ENCODE measurements at regions not wholly inside any gene's neighbourhood (a gene's known extent, or its start where the extent isn't known, plus 50 kb on each side); places are given as distances from the start of the nearest gene placed in this dataset.

- Histone ChIP-seq H3K79me2 (ENCODE audit: insufficient read depth) (no peaks in the 10 kb centered on the region), H3K27ac (ENCODE audit: low read depth in 2 of 2, low read length in 1 of 2) (no peak overlapping the region), H3K4me2 (no peak overlapping the region), H3K9me2 (no peaks in the 10 kb centered on the region), H3K9me3 (no peaks in the 10 kb centered on the region), H3K4me3 (ENCODE audit: low read depth in 2 of 2, low read length in 1 of 2) (no peak overlapping the region), H3K27me3 (ENCODE audit: insufficient read depth) (no peaks in the 10 kb centered on the region), H3K9ac (no peak overlapping the region), H3K36me3 (replicated peaks in 1 of 2; ENCODE audit: control insufficient read depth in 1 of 2, insufficient read depth in 2 of 2, low read length in 1 of 2) (no peaks in the 10 kb centered on the region), H4K20me1 (ENCODE audit: insufficient read depth) (no peaks in the 10 kb centered on the region), H3K4me1 (ENCODE audit: control insufficient read depth in 1 of 2, insufficient read depth in 2 of 2, low read depth in 1 of 2, low read length in 1 of 2) (no peaks in the 10 kb centered on the region), H2AFZ (ENCODE audit: low read depth) (no peak overlapping the region), H3F3A (replicated peaks; ENCODE audit: insufficient read depth) (no peaks in the 10 kb centered on the region)
- TF ChIP-seq SMC3 (IDR thresholded peaks at IDR 0.05; ENCODE audit: low read depth, low read length) (no peak), JUND (IDR thresholded peaks at IDR 0.05) (no peak), EZH2phosphoT487 (IDR thresholded peaks at IDR 0.05; ENCODE audit: borderline replicate concordance, low read depth) (no peak)
- TF ChIP-seq, protein P1, sequence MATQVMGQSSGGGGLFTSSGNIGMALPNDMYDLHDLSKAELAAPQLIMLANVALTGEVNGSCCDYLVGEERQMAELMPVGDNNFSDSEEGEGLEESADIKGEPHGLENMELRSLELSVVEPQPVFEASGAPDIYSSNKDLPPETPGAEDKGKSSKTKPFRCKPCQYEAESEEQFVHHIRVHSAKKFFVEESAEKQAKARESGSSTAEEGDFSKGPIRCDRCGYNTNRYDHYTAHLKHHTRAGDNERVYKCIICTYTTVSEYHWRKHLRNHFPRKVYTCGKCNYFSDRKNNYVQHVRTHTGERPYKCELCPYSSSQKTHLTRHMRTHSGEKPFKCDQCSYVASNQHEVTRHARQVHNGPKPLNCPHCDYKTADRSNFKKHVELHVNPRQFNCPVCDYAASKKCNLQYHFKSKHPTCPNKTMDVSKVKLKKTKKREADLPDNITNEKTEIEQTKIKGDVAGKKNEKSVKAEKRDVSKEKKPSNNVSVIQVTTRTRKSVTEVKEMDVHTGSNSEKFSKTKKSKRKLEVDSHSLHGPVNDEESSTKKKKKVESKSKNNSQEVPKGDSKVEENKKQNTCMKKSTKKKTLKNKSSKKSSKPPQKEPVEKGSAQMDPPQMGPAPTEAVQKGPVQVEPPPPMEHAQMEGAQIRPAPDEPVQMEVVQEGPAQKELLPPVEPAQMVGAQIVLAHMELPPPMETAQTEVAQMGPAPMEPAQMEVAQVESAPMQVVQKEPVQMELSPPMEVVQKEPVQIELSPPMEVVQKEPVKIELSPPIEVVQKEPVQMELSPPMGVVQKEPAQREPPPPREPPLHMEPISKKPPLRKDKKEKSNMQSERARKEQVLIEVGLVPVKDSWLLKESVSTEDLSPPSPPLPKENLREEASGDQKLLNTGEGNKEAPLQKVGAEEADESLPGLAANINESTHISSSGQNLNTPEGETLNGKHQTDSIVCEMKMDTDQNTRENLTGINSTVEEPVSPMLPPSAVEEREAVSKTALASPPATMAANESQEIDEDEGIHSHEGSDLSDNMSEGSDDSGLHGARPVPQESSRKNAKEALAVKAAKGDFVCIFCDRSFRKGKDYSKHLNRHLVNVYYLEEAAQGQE (IDR thresholded peaks at IDR 0.05; ENCODE audit: low read depth, low read length): no peak
- WGBS (ENCODE audit: low lambda C conversion rate): 70% methylated on average over 3 of the region's 3 CpGs
- no peak for DNase-seq
- CTCF ChIA-PET: no interaction called here
- POLR2A ChIA-PET: no interaction called here
Measured at GRCh38 chr2:159849160-159849813, 51.3 kb upstream of the CD302 start.
